ENCODE measurements at regions not wholly inside any gene's neighbourhood (a gene's known extent, or its start where the extent isn't known, plus 50 kb on each side); places are given as distances from the start of the nearest gene placed in this dataset.

GRCh38 chr5:135243556-135244285 is 155.3 kb downstream of the MACROH2A1 start:
- no peak overlapping the region for H3K4me3 ChIP-seq
- H3K9me3 ChIP-seq (replicated peaks): no peaks in the 10 kb centered on the region
- DNase-seq (ENCODE audit: low read depth in 1 of 2, low spot score in 2 of 2): peak in 1 of 2 experiments; percentile 46
- H3K36me3 ChIP-seq: no peaks in the 10 kb centered on the region
- peaks cover 51% of the 10 kb centered on the region for H3K4me1 ChIP-seq (replicated peaks)
- no peaks in the 10 kb centered on the region for H3K27me3 ChIP-seq (replicated peaks)
- H3K27ac ChIP-seq: no peak overlapping the region

GRCh38 chr5:135242866-135243555 is 156.0 kb downstream of the MACROH2A1 start:
- H3K27me3 ChIP-seq (replicated peaks): no peaks in the 10 kb centered on the region
- DNase-seq (ENCODE audit: low read depth in 1 of 2, low spot score in 2 of 2): peak in 1 of 2 experiments; percentile 34
- H3K27ac ChIP-seq: peak overlapping the region; percentile 6
- H3K9me3 ChIP-seq (replicated peaks): no peaks in the 10 kb centered on the region
- peaks cover 51% of the 10 kb centered on the region for H3K4me1 ChIP-seq (replicated peaks)
- no peaks in the 10 kb centered on the region for H3K36me3 ChIP-seq
- H3K4me3 ChIP-seq: no peak overlapping the region

- Histone ChIP-seq H3K4me3 (no peak overlapping the region), H3K9me3 (replicated peaks) (no peaks in the 10 kb centered on the region), H3K27me3 (replicated peaks) (no peaks in the 10 kb centered on the region), H3K36me3 (no peaks in the 10 kb centered on the region), H3K4me1 (replicated peaks) (peaks cover 51% of the 10 kb centered on the region), H3K27ac (peak overlapping the region; percentile 6)
- DNase-seq (ENCODE audit: low read depth in 1 of 2, low spot score in 2 of 2): peak; percentile 61 to 73
Observed at GRCh38 chr5:135242021-135242865, 156.8 kb downstream of the MACROH2A1 start.

GRCh38 chr5:135241536-135241935 is 157.5 kb downstream of the MACROH2A1 start:
- Histone ChIP-seq H3K27ac (no peak overlapping the region; the same call in 1 of the 2 replicates), H3K27me3 (replicated peaks) (no peaks in the 10 kb centered on the region), H3K4me1 (replicated peaks) (peaks cover 45% of the 10 kb centered on the region), H3K36me3 (no peaks in the 10 kb centered on the region), H3K9me3 (replicated peaks) (no peaks in the 10 kb centered on the region), H3K4me3 (no peak overlapping the region)
- peak in 1 of 2 experiments; percentile 22 for DNase-seq (ENCODE audit: low read depth in 1 of 2, low spot score in 2 of 2)

GRCh38 chr5:135240781-135241360 is 158.2 kb downstream of the MACROH2A1 start:
- H3K9me3 ChIP-seq (replicated peaks): no peaks in the 10 kb centered on the region
- no peaks in the 10 kb centered on the region for H3K36me3 ChIP-seq
- H3K27ac ChIP-seq: no peak overlapping the region
- H3K4me1 ChIP-seq (replicated peaks): peaks cover 38% of the 10 kb centered on the region
- peak in 1 of 2 experiments; percentile 34 for DNase-seq (ENCODE audit: low read depth in 1 of 2, low spot score in 2 of 2)
- H3K4me3 ChIP-seq: no peak overlapping the region
- H3K27me3 ChIP-seq (replicated peaks): no peaks in the 10 kb centered on the region

- peak in 1 of 2 experiments; percentile 37 for DNase-seq (ENCODE audit: low read depth in 1 of 2, low spot score in 2 of 2)
- Histone ChIP-seq H3K9me3 (replicated peaks) (no peaks in the 10 kb centered on the region), H3K27me3 (replicated peaks) (no peaks in the 10 kb centered on the region), H3K4me1 (replicated peaks) (peaks cover 32% of the 10 kb centered on the region), H3K36me3 (no peaks in the 10 kb centered on the region), H3K27ac (no peak overlapping the region), H3K4me3 (no peak overlapping the region)
Observed at GRCh38 chr5:135240283-135240633, 158.8 kb downstream of the MACROH2A1 start.

- Histone ChIP-seq H3K27me3 (replicated peaks) (no peaks in the 10 kb centered on the region), H3K9me3 (replicated peaks) (no peaks in the 10 kb centered on the region), H3K36me3 (no peaks in the 10 kb centered on the region), H3K4me1 (replicated peaks) (peaks cover 31% of the 10 kb centered on the region), H3K4me3 (no peak overlapping the region), H3K27ac (no peak overlapping the region)
- DNase-seq (ENCODE audit: low read depth in 1 of 2, low spot score in 2 of 2): peak in 1 of 2 experiments; percentile 43
Observed at GRCh38 chr5:135239453-135240282, 159.4 kb downstream of the MACROH2A1 start.

- H3K27ac ChIP-seq: no peak overlapping the region
Observed at GRCh38 chr5:135238622-135239452, 160.2 kb downstream of the MACROH2A1 start.

GRCh38 chr5:135237748-135238103 is 161.3 kb downstream of the MACROH2A1 start:
- peak; percentile 40 to 54 for DNase-seq (ENCODE audit: low read depth in 1 of 2, low spot score in 2 of 2)
- Histone ChIP-seq H3K27ac (no peak overlapping the region), H3K4me1 (replicated peaks) (peaks cover 29% of the 10 kb centered on the region), H3K9me3 (replicated peaks) (no peaks in the 10 kb centered on the region), H3K36me3 (no peaks in the 10 kb centered on the region), H3K4me3 (no peak overlapping the region), H3K27me3 (replicated peaks) (no peaks in the 10 kb centered on the region)

More at GRCh38 chr5:135238622-135239452, 160.2 kb downstream of the MACROH2A1 start:
- no peaks in the 10 kb centered on the region for H3K27me3 ChIP-seq (replicated peaks)
- peaks cover 31% of the 10 kb centered on the region for H3K4me1 ChIP-seq (replicated peaks)
- H3K9me3 ChIP-seq (replicated peaks): no peaks in the 10 kb centered on the region
- no peaks in the 10 kb centered on the region for H3K36me3 ChIP-seq
- no peak overlapping the region for H3K4me3 ChIP-seq
- peak in 1 of 2 experiments; percentile 39 for DNase-seq (ENCODE audit: low read depth in 1 of 2, low spot score in 2 of 2)

GRCh38 chr5:135236908-135237747 is 161.9 kb downstream of the MACROH2A1 start:
- Histone ChIP-seq H3K36me3 (no peaks in the 10 kb centered on the region), H3K4me1 (replicated peaks) (peaks cover 23% of the 10 kb centered on the region), H3K27me3 (replicated peaks) (no peaks in the 10 kb centered on the region), H3K9me3 (replicated peaks) (no peaks in the 10 kb centered on the region), H3K4me3 (no peak overlapping the region), H3K27ac (no peak overlapping the region)
- DNase-seq (ENCODE audit: low read depth in 1 of 2, low spot score in 2 of 2): peak in 1 of 2 experiments; percentile 46

- H3K9me3 ChIP-seq (replicated peaks): no peaks in the 10 kb centered on the region
- H3K36me3 ChIP-seq: no peaks in the 10 kb centered on the region
- H3K27ac ChIP-seq: no peak overlapping the region
- no peak overlapping the region for H3K4me3 ChIP-seq
- no peaks in the 10 kb centered on the region for H3K27me3 ChIP-seq (replicated peaks)
- H3K4me1 ChIP-seq (replicated peaks): peaks cover 16% of the 10 kb centered on the region
- DNase-seq (ENCODE audit: low read depth in 1 of 2, low spot score in 2 of 2): peak in 1 of 2 experiments; percentile 26
Observed at GRCh38 chr5:135236228-135236907, 162.7 kb downstream of the MACROH2A1 start.

Measured in SJSA1 (cell line).